Vagina (tissue), 2 donors: ENCODE measurements at regions not wholly inside any gene's neighbourhood (a gene's known extent, or its start where the extent isn't known, plus 50 kb on each side); places are given as distances from the start of the nearest gene placed in this dataset.

Source experiments
- DNase-seq, 2 donors: peaks; one replicate each; pipeline ENCODE4 v3.0.0-alpha.2; 2017; ENCODE audit errors: extremely low spot score in 2 of 2
- H3K27ac ChIP-seq: fragments of 200-600 bp; sonication (generic); one replicate; pipeline ENCODE4 v1.5.1; 2019
- H3K27me3 ChIP-seq: fragments of 200-600 bp; sonication (generic); one replicate; pipeline ENCODE4 v1.5.1; 2019
- H3K36me3 ChIP-seq, 2 donors: fragments of 200-600 bp; sonication (generic); one replicate each; pipeline ENCODE4 v1.5.1; 2017 to 2019
- H3K4me1 ChIP-seq: fragments of 200-600 bp; sonication (generic); one replicate; pipeline ENCODE4 v1.5.1; 2019
- H3K4me3 ChIP-seq, 2 donors: fragments of 200-600 bp; sonication (generic); 1 replicate in 1 of 2; 2 replicates in 1 of 2; pipeline ENCODE4 v1.5.1; 2016 to 2019
- H3K9me3 ChIP-seq: fragments of 200-600 bp; sonication (generic); one replicate; pipeline ENCODE4 v1.5.1; 2019
- POLR2A ChIP-seq, 2 donors: fragments of 450-650 bp; IDR thresholded peaks; one replicate each; pipeline ENCODE4 v1.6.1; 2017; ENCODE audit warnings: antibody characterized with exemption in 2 of 2, mild to moderate bottlenecking in 2 of 2, moderate library complexity in 2 of 2
- POLR2AphosphoS5 ChIP-seq, 2 donors: sonication (generic); formaldehyde crosslinking; IDR thresholded peaks; one replicate each; pipeline ENCODE4 v1.9.0; 2017; ENCODE audit warnings: antibody characterized with exemption in 2 of 2, mild to moderate bottlenecking in 2 of 2, low read depth in 1 of 2; ENCODE audit not compliant: insufficient read depth in 1 of 2
- intact Hi-C: fragments of 100-400 bp; cut with DNase I; formaldehyde crosslinking; loops from one replicate; pipeline ENCODE4 v1.15.1; 2023
- TF ChIP-seq, protein P1 (sequence below), 3 experiments: fragments of 450-650 bp in 2 of 3; fragments of 200-600 bp in 1 of 3; sonication (generic) in 1 of 3; IDR thresholded peaks; one replicate each; pipeline ENCODE4 v1.5.1; 2017 to 2019; ENCODE audit warnings: antibody characterized with exemption in 3 of 3, mild to moderate bottlenecking in 2 of 3, moderate library complexity in 2 of 3

DNA sequence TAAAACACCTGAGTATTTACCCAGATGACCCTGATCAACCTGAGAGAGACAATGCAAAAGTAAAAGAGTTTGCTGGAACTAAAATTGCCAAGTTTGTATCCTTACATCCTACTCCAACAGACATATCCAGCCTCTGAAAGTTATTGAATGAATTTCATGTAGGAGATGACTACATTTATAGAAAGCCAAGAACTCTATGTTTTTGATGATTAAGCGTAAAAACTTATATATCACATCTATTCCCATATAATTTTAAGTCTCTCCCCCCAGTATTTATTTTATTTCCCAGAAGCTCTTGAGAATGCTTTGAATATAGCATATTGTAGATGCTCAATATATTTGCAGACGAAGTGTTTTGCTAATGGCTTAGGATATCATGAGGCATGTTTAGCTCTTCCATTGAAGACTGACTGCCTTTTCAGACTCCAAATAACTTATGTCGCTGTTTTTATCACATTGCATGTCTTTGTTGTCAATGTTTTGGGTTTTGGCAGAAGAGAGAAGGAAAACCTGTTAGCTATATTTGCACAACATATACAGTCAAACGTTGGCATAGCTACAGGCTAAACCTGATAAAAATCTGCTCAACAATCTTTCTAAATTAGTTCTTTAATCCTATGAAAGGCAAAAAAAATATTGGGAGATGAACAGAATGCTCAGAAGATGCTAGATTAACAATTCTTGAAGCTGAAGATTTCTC, 213.6 kb downstream of the DIO2 start:
- Histone ChIP-seq H3K36me3 (no peaks in the 10 kb centered on the region), H3K4me3 (no peak overlapping the region), H3K4me1 (no peaks in the 10 kb centered on the region), H3K27me3 (no peaks in the 10 kb centered on the region), H3K9me3 (no peaks in the 10 kb centered on the region), H3K27ac (no peak overlapping the region)
- intact Hi-C loops, result no loop called here
- TF ChIP-seq POLR2AphosphoS5 (IDR thresholded peaks at IDR 0.05; ENCODE audit: insufficient read depth in 1 of 2, low read depth in 1 of 2), result no peak
- TF ChIP-seq, protein P1, sequence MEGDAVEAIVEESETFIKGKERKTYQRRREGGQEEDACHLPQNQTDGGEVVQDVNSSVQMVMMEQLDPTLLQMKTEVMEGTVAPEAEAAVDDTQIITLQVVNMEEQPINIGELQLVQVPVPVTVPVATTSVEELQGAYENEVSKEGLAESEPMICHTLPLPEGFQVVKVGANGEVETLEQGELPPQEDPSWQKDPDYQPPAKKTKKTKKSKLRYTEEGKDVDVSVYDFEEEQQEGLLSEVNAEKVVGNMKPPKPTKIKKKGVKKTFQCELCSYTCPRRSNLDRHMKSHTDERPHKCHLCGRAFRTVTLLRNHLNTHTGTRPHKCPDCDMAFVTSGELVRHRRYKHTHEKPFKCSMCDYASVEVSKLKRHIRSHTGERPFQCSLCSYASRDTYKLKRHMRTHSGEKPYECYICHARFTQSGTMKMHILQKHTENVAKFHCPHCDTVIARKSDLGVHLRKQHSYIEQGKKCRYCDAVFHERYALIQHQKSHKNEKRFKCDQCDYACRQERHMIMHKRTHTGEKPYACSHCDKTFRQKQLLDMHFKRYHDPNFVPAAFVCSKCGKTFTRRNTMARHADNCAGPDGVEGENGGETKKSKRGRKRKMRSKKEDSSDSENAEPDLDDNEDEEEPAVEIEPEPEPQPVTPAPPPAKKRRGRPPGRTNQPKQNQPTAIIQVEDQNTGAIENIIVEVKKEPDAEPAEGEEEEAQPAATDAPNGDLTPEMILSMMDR (IDR thresholded peaks at IDR 0.05), result no peak
- no peak for TF ChIP-seq POLR2A (IDR thresholded peaks at IDR 0.05)
- no peak for DNase-seq

- H3K36me3 ChIP-seq, result no peaks in the 10 kb centered on the region
- H3K27me3 ChIP-seq, result no peaks in the 10 kb centered on the region
- no peak overlapping the region for H3K4me3 ChIP-seq
- no peaks in the 10 kb centered on the region for H3K9me3 ChIP-seq
- no peaks in the 10 kb centered on the region for H3K4me1 ChIP-seq
- intact Hi-C loops, result no loop called here
- H3K27ac ChIP-seq, result no peak overlapping the region
- no peak for DNase-seq
- TF ChIP-seq POLR2A (IDR thresholded peaks at IDR 0.05) (no peak), POLR2AphosphoS5 (IDR thresholded peaks at IDR 0.05; ENCODE audit: insufficient read depth in 1 of 2, low read depth in 1 of 2) (no peak)
- TF ChIP-seq, protein P1 (IDR thresholded peaks at IDR 0.05), result no peak
Observed at GRCh38 chr14:79992407-79993198, 218.7 kb downstream of the DIO2 start.

DNA sequence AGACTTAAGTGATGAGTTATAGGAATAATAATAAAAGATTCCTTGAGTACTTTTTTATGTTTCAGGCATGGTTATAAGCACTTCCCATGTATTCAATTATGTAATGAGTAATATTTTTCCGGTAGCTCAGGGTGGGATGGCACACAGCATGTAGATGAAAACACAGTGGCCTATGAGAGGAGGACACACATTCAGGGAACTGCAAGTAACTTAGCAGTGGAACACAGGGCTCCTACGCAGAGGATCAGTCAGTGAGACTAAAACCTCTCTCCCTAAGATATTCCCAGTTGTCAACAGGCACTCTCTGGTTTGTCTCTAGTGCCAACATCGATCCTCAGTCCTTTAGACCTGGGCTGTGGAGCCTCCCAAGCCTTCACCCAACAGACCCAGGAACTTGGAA, 219.4 kb downstream of the DIO2 start:
- Histone ChIP-seq H3K27ac (no peak overlapping the region), H3K9me3 (no peaks in the 10 kb centered on the region), H3K4me1 (no peaks in the 10 kb centered on the region), H3K36me3 (no peaks in the 10 kb centered on the region), H3K4me3 (no peak overlapping the region), H3K27me3 (no peaks in the 10 kb centered on the region)
- intact Hi-C loops, result no loop called here
- no peak for TF ChIP-seq POLR2AphosphoS5 (IDR thresholded peaks at IDR 0.05; ENCODE audit: insufficient read depth in 1 of 2, low read depth in 1 of 2)
- TF ChIP-seq, protein P1 (IDR thresholded peaks at IDR 0.05), result no peak
- TF ChIP-seq POLR2A (IDR thresholded peaks at IDR 0.05), result no peak
- DNase-seq, result no peak

DNA sequence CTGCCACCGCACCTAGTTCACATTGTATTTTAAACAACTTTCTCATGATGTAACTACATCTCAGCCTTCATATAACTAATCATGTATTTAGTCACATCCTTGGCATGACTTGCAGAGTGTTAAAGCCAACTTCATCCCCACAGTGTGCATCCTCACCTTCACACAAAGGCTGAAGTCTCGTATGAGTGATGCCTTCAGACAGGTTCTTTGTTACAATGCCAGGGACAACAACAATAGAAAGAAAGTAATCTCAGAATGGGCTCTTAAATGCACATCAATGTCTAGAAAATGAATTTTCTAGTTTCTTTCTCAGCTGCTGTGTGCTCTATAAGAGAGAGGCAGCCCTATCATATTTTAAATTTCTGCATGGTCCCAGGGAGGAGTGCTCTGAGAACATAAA, 221.3 kb downstream of the DIO2 start:
- H3K4me1 ChIP-seq, result no peaks in the 10 kb centered on the region
- intact Hi-C loops, result no loop called here
- no peak overlapping the region for H3K27ac ChIP-seq
- no peaks in the 10 kb centered on the region for H3K36me3 ChIP-seq
- no peaks in the 10 kb centered on the region for H3K27me3 ChIP-seq
- no peak for DNase-seq
- H3K4me3 ChIP-seq, result no peak overlapping the region
- no peak for TF ChIP-seq POLR2A (IDR thresholded peaks at IDR 0.05)
- TF ChIP-seq, protein P1 (IDR thresholded peaks at IDR 0.05), result no peak
- no peak for TF ChIP-seq POLR2AphosphoS5 (IDR thresholded peaks at IDR 0.05; ENCODE audit: insufficient read depth in 1 of 2, low read depth in 1 of 2)
- no peaks in the 10 kb centered on the region for H3K9me3 ChIP-seq

GRCh38 chr14:79986251-79986650, 225.1 kb downstream of the DIO2 start:
- H3K9me3 ChIP-seq, result no peaks in the 10 kb centered on the region
- TF ChIP-seq POLR2A (IDR thresholded peaks at IDR 0.05) (no peak), POLR2AphosphoS5 (IDR thresholded peaks at IDR 0.05; ENCODE audit: insufficient read depth in 1 of 2, low read depth in 1 of 2) (no peak)
- TF ChIP-seq, protein P1 (IDR thresholded peaks at IDR 0.05), result no peak
- H3K4me3 ChIP-seq, result no peak overlapping the region
- no peaks in the 10 kb centered on the region for H3K36me3 ChIP-seq
- no peak for DNase-seq
- intact Hi-C loops, result no loop called here
- no peak overlapping the region for H3K27ac ChIP-seq
- no peaks in the 10 kb centered on the region for H3K27me3 ChIP-seq
- no peaks in the 10 kb centered on the region for H3K4me1 ChIP-seq
